Neuronal stem cell (in vitro differentiated cells): ENCODE measurements at regions not wholly inside any gene's neighbourhood (a gene's known extent, or its start where the extent isn't known, plus 50 kb on each side); places are given as distances from the start of the nearest gene placed in this dataset.

Experiments used
- DNase-seq: peaks from one replicate; pipeline ENCODE4 v3.0.0-alpha.2; 2013; ENCODE audit warnings: low spot score
- H2AFZ ChIP-seq: one replicate; pipeline ENCODE4 v1.6.1; 2013; ENCODE audit warnings: mild to moderate bottlenecking, low read length, inconsistent platforms
- H2AK5ac ChIP-seq: 2 replicates; pipeline ENCODE4 v1.6.1; 2013; ENCODE audit warnings: low read depth, mild to moderate bottlenecking, inconsistent platforms, low read length, moderate library complexity, mixed read lengths
- H2BK120ac ChIP-seq: 2 replicates; pipeline ENCODE4 v1.6.1; 2013; ENCODE audit warnings: low read depth, mild to moderate bottlenecking, inconsistent platforms, low read length, moderate library complexity, mixed read lengths
- H2BK12ac ChIP-seq: one replicate; pipeline ENCODE4 v1.6.1; 2013; ENCODE audit warnings: low read length, inconsistent platforms
- H2BK15ac ChIP-seq: 2 replicates; pipeline ENCODE4 v1.6.1; 2013; ENCODE audit warnings: mild to moderate bottlenecking, low read length, inconsistent platforms, mixed read lengths
- H2BK5ac ChIP-seq: one replicate; pipeline ENCODE4 v1.6.1; 2013; ENCODE audit warnings: inconsistent platforms, mild to moderate bottlenecking, low read length, moderate library complexity
- H3K14ac ChIP-seq: one replicate; pipeline ENCODE4 v1.6.1; 2013; ENCODE audit warnings: low read length, inconsistent platforms
- H3K18ac ChIP-seq: 2 replicates; pipeline ENCODE4 v1.6.1; 2013; ENCODE audit warnings: low read length, inconsistent platforms
- H3K23ac ChIP-seq: 2 replicates; pipeline ENCODE4 v1.6.1; 2013; ENCODE audit warnings: low read depth, mild to moderate bottlenecking, mixed read lengths, low read length, inconsistent platforms; ENCODE audit not compliant: poor library complexity
- H3K27ac ChIP-seq: replicated peaks from 3 replicates; pipeline ENCODE4 v1.5.1; 2013; ENCODE audit warnings: low read length, inconsistent platforms
- H3K27me3 ChIP-seq, 3 experiments: 2 replicates each; pipeline ENCODE4 v1.6.1; 2013; ENCODE audit warnings: low read length in 3 of 3, mild to moderate bottlenecking in 2 of 3, inconsistent platforms in 1 of 3, low read depth in 1 of 3, mixed read lengths in 1 of 3, moderate library complexity in 1 of 3; ENCODE audit not compliant: control insufficient read depth in 3 of 3, insufficient read depth in 3 of 3
- H3K36me3 ChIP-seq, 2 donors: replicated peaks in 1 of 2; 2 replicates each; pipeline ENCODE4 v1.6.1; 2013; ENCODE audit warnings: low read length in 2 of 2; ENCODE audit not compliant: control insufficient read depth in 2 of 2, insufficient read depth in 2 of 2
- H3K4ac ChIP-seq: 2 replicates; pipeline ENCODE4 v1.6.1; 2013; ENCODE audit warnings: inconsistent platforms, mild to moderate bottlenecking, low read length, moderate library complexity
- H3K4me1 ChIP-seq, 2 donors: 1 replicate in 1 of 2; 2 replicates in 1 of 2; pipeline ENCODE4 v1.6.1; 2013; ENCODE audit warnings: low read length in 2 of 2, low read depth in 1 of 2; ENCODE audit not compliant: control insufficient read depth in 2 of 2, insufficient read depth in 1 of 2
- H3K4me2 ChIP-seq: one replicate; pipeline ENCODE4 v1.6.1; 2013; ENCODE audit warnings: mild to moderate bottlenecking, low read length, inconsistent platforms; ENCODE audit not compliant: insufficient read depth, poor library complexity, severe bottlenecking
- H3K4me3 ChIP-seq, 2 donors: 2 replicates each; pipeline ENCODE4 v1.5.1; 2013; ENCODE audit warnings: low read length in 2 of 2, mild to moderate bottlenecking in 2 of 2, inconsistent platforms in 1 of 2, moderate library complexity in 1 of 2
- H3K79me1 ChIP-seq: one replicate; pipeline ENCODE4 v1.6.1; 2013; ENCODE audit warnings: low read depth, mild to moderate bottlenecking, inconsistent platforms, low read length, moderate library complexity
- H3K9ac ChIP-seq: one replicate; pipeline ENCODE4 v1.6.1; 2013; ENCODE audit warnings: mild to moderate bottlenecking, low read depth, low read length, inconsistent platforms; ENCODE audit not compliant: poor library complexity
- H3K9me3 ChIP-seq, 2 donors: replicated peaks in 1 of 2; 2 replicates each; pipeline versions ENCODE3 to v1.6.1; 2013; ENCODE audit warnings: low read length in 2 of 2, mild to moderate bottlenecking in 2 of 2, inconsistent platforms in 1 of 2, low read depth in 1 of 2, mixed read lengths in 1 of 2, moderate library complexity in 1 of 2; ENCODE audit not compliant: control insufficient read depth in 2 of 2, insufficient read depth in 1 of 2
- H4K8ac ChIP-seq: one replicate; pipeline ENCODE4 v1.6.1; 2013; ENCODE audit warnings: low read depth, mild to moderate bottlenecking, inconsistent platforms, low read length, moderate library complexity
- H4K91ac ChIP-seq: one replicate; pipeline ENCODE4 v1.6.1; 2013; ENCODE audit warnings: low read length, low read depth, mild to moderate bottlenecking, inconsistent platforms; ENCODE audit not compliant: poor library complexity
- WGBS, 2 donors: extraction: QIAGEN DNeasy Blood & Tissue Kit; methylation state at CpG; one replicate each; pipeline ENCODE4 v1.1.7; 2013; ENCODE audit warnings: missing lambda C conversion rate in 2 of 2, mixed read lengths in 1 of 2; ENCODE audit not compliant: insufficient read length in 2 of 2, insufficient replicate concordance in 1 of 2; ENCODE audit errors: extremely low coverage in 2 of 2; 5-methylcytosine and 5-hydroxymethylcytosine counted together

DNA sequence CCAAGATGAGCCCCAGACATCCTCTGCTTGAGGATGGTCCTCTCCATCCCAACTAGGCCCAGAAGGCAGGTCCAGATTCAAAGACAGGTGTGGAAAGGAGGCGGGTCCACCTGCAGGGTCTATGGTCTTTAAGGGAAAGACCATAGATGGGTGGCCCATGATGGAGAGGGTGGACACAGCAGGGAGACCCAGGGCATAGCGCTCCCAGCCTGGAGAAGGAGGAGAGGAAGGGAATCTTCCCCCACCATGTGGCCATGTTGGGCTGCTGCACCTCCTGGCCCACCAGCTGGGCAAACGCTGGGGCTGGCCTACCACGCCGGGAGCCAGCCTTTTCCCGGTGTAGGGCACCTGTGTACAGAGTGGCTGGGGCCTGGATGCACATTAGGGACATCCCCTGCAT is 265.2 kb upstream of the TLE3 start:
- Histone ChIP-seq H3K4me3 (no peak overlapping the region), H3K9me3 (peaks cover 0 to 2% of the 10 kb centered on the region in 2 donors), H2BK120ac (no peak overlapping the region), H3K27ac (no peak overlapping the region), H2BK12ac (no peak overlapping the region), H3K18ac (peak overlapping the region; percentile 52), H3K4me2 (no peak overlapping the region), H2BK5ac (no peak overlapping the region), H3K4ac (no peak overlapping the region), H2AFZ (no peak overlapping the region), H4K91ac (no peak overlapping the region), H3K27me3 (no peaks in the 10 kb centered on the region), H3K79me1 (no peaks in the 10 kb centered on the region), H3K9ac (no peak overlapping the region), H3K23ac (no peak overlapping the region), H3K4me1 (peaks cover 0 to 12% of the 10 kb centered on the region in 2 donors), H2AK5ac (no peak overlapping the region), H3K14ac (no peak overlapping the region), H2BK15ac (no peak overlapping the region), H4K8ac (no peak overlapping the region), H3K36me3 (no peaks in the 10 kb centered on the region)
- no CpG with 5 or more reads among the region's 6 CpGs for WGBS, 2 donors
- DNase-seq, result no peak

DNA sequence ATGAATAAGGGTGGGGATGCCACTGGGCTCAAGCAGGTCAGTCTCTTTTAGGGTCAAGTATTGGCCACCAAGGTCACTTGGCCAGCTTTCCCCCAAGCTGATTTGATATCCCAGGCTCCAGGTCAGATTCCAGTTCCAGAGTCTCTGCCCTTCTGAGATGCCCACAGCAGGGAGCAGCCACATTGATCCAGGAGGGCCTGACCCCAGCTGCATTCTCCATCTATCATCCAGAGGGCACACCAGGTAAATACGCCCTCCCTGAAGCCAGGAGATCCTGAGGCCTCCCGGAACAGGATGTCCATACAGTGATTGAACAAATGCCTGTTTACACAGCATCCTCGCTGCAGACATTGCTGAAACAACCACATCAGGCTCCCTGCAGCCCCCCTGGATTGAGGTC is 264.6 kb upstream of the TLE3 start:
- no peak overlapping the region for H2BK12ac ChIP-seq

DNA sequence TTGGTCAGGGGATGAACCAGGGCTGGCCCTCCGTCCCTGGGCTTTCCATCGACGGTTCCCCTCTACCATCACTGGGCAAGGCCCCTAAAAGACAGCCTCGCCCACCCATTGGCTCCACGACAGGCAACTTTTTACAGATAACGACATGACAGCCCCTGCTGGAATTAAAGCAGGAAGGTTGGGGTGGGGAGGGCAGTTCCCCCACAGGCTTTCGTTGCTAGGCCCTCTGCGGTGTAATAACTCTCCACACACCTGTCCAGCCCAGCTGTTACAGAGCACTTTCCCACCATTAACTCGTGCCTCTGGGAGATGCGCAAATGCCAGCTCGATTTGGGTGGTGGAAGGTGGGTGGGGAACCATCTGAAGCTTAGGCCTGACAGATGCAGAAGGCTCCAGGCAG is 264.2 kb upstream of the TLE3 start:
- H3K79me1 ChIP-seq, result no peaks in the 10 kb centered on the region
- no peak overlapping the region for H2AFZ ChIP-seq
- no peak overlapping the region for H2BK120ac ChIP-seq
- H2BK12ac ChIP-seq, result no peak overlapping the region
- H3K27ac ChIP-seq, result no peak overlapping the region
- no peak for DNase-seq
- H2AK5ac ChIP-seq, result no peak overlapping the region
- H3K4me1 ChIP-seq, result peaks cover 0 to 19% of the 10 kb centered on the region in 2 donors
- H3K4me3 ChIP-seq, result no peak overlapping the region
- H3K14ac ChIP-seq, result no peak overlapping the region
- no peak overlapping the region for H4K91ac ChIP-seq
- H4K8ac ChIP-seq, result no peak overlapping the region
- no peak overlapping the region for H3K9ac ChIP-seq
- H3K23ac ChIP-seq, result no peak overlapping the region
- no peak overlapping the region for H3K4me2 ChIP-seq
- H3K18ac ChIP-seq, result no peak overlapping the region
- H3K4ac ChIP-seq, result no peak overlapping the region
- H3K36me3 ChIP-seq, result no peaks in the 10 kb centered on the region
- no CpG with 5 or more reads among the region's 11 CpGs for WGBS, 2 donors
- H3K9me3 ChIP-seq, result peaks cover 0 to 2% of the 10 kb centered on the region in 2 donors
- H3K27me3 ChIP-seq, result no peaks in the 10 kb centered on the region
- no peak overlapping the region for H2BK5ac ChIP-seq
- no peak overlapping the region for H2BK15ac ChIP-seq

More for the DNA sequence above, 264.6 kb upstream of the TLE3 start:
- Histone ChIP-seq H3K9me3 (peaks cover 0 to 2% of the 10 kb centered on the region in 2 donors), H2AFZ (no peak overlapping the region), H3K23ac (no peak overlapping the region), H2BK5ac (no peak overlapping the region), H3K14ac (peak overlapping the region; percentile 4), H3K4me3 (no peak overlapping the region), H2AK5ac (no peak overlapping the region), H2BK120ac (no peak overlapping the region), H3K18ac (no peak overlapping the region), H3K4me1 (peaks cover 0 to 15% of the 10 kb centered on the region in 2 donors), H3K4me2 (no peak overlapping the region), H2BK15ac (no peak overlapping the region), H4K91ac (no peak overlapping the region), H3K36me3 (no peaks in the 10 kb centered on the region), H3K27ac (no peak overlapping the region), H3K9ac (no peak overlapping the region), H3K27me3 (no peaks in the 10 kb centered on the region), H3K79me1 (no peaks in the 10 kb centered on the region), H4K8ac (no peak overlapping the region), H3K4ac (no peak overlapping the region)
- WGBS, 2 donors, result no CpG with 5 or more reads among the region's 3 CpGs
- no peak for DNase-seq

DNA sequence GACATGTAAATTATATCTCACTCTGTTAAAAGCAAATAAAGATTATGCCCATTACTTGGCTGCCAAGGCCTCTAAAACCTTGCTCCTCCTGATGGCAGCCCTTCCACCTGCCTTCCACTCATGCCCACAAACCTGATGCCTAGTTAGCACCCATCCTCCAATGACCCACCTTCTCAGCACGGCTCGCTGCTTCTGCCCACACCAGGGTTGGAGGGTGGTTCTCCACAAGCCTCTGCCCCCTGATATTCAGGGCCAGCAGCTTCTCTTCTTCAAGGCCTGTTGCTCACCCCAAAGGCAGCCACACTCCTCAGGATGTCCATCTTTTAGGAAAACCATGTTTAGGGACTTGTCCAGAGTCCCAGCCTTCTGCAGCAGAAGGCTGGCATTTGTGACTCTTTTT is 263.4 kb upstream of the TLE3 start:
- no CpG with 5 or more reads among the region's 2 CpGs for WGBS, 2 donors

More for the DNA sequence above, 263.4 kb upstream of the TLE3 start:
- no peak overlapping the region for H2AK5ac ChIP-seq
- no peak overlapping the region for H4K91ac ChIP-seq
- no peaks in the 10 kb centered on the region for H3K79me1 ChIP-seq
- H2BK5ac ChIP-seq, result no peak overlapping the region
- H2AFZ ChIP-seq, result no peak overlapping the region
- H3K18ac ChIP-seq, result no peak overlapping the region
- no peak overlapping the region for H4K8ac ChIP-seq
- H2BK15ac ChIP-seq, result no peak overlapping the region
- no peak for DNase-seq
- H3K36me3 ChIP-seq, result no peaks in the 10 kb centered on the region
- H3K14ac ChIP-seq, result no peak overlapping the region
- no peak overlapping the region for H3K23ac ChIP-seq
- H3K9me3 ChIP-seq, result peaks cover 0 to 2% of the 10 kb centered on the region in 2 donors
- H3K9ac ChIP-seq, result no peak overlapping the region
- no peak overlapping the region for H3K4ac ChIP-seq
- no peak overlapping the region for H3K4me2 ChIP-seq
- no peak overlapping the region for H3K4me3 ChIP-seq
- H3K27me3 ChIP-seq, result no peaks in the 10 kb centered on the region
- no peak overlapping the region for H3K27ac ChIP-seq
- H3K4me1 ChIP-seq, result peaks cover 0 to 21% of the 10 kb centered on the region in 2 donors
- no peak overlapping the region for H2BK12ac ChIP-seq
- no peak overlapping the region for H2BK120ac ChIP-seq
